Breast epithelium (tissue), 3 donors: ENCODE measurements at regions not wholly inside any gene's neighbourhood (a gene's known extent, or its start where the extent isn't known, plus 50 kb on each side); places are given as distances from the start of the nearest gene placed in this dataset.

Source experiments
- CTCF ChIP-seq, 3 donors: fragments of 450-650 bp; IDR thresholded peaks; one replicate each; pipeline ENCODE4 v1.5.1; 2016 to 2017; ENCODE audit warnings: antibody characterized with exemption in 3 of 3, mild to moderate bottlenecking in 3 of 3, moderate library complexity in 3 of 3
- POLR2AphosphoS5 ChIP-seq, 3 donors: sonication (generic); formaldehyde crosslinking; IDR thresholded peaks; one replicate each; pipeline ENCODE4 v1.6.1; 2017; ENCODE audit warnings: antibody characterized with exemption in 3 of 3

- TF ChIP-seq CTCF (IDR thresholded peaks at IDR 0.05) (no peak), POLR2AphosphoS5 (IDR thresholded peaks at IDR 0.05) (no peak)
Measured at GRCh38 chr5:62256161-62257019, 49.6 kb upstream of the KIF2A start.
